K562 (cell line): ENCODE measurements at regions not wholly inside any gene's neighbourhood (a gene's known extent, or its start where the extent isn't known, plus 50 kb on each side); places are given as distances from the start of the nearest gene placed in this dataset.
"Not testable (repeated sequence)": the region's sequence is repeated elsewhere in the genome, so short reads cannot be mapped to it uniquely, and the experiment has no call there.

Experiments
- ATAC-seq: fragments of 200-7000 bp; cut with Tn5 transposase; 3 replicates; pipeline ENCODE4 v1.9.1; 2020; ENCODE audit warnings: moderate library complexity
- BruUV-seq: library from RNA; stranded (reverse); fragments of 400-500 nt; replicated peaks from 2 replicates; lab custom pipeline; 2021; lab: Mats Ljungman, UMichigan
- CTCF ChIA-PET: fragments of 300-600 bp; formaldehyde crosslinking; extraction: SDS; loops from one replicate; lab custom pipeline; 2021; ENCODE audit warnings: low intra/inter-chr PET ratio; lab: Yijun Ruan, JAX
- POLR2A ChIA-PET: fragments of 300-600, 350-650 bp; sonication (Branson Sonifier 250); formaldehyde crosslinking; extraction: SDS; loops from one replicate; lab custom pipeline; 2021; ENCODE audit warnings: antibody characterized with exemption, inconsistent platforms; lab: Yijun Ruan, JAX
- DNase-seq, 4 experiments: peaks; one replicate each; pipeline versions ENCODE4 v3.0.0 to v3.0.0-alpha.2; 2011 to 2018; ENCODE audit warnings: low spot score in 3 of 4, mixed read lengths in 3 of 4; ENCODE audit errors: extremely low read depth in 1 of 4
- FAIRE-seq: peaks from 2 replicates; lab custom pipeline; 2011; peaks lifted over from hg19 to GRCh38; lab: Jason Lieb, UNC
- H2AFZ ChIP-seq: 2 replicates; pipeline ENCODE4 v1.6.0; 2011; ENCODE audit warnings: low read depth, low read length, control low read depth, inconsistent platforms
- H3K27ac ChIP-seq: fragments of 200-600 bp; 3 replicates; pipeline ENCODE4 v1.8.0; 2011; ENCODE audit warnings: low read depth, mild to moderate bottlenecking, control low read depth, inconsistent platforms, low read length, moderate library complexity, mixed read lengths; ENCODE audit errors: extremely low read depth
- H3K27me3 ChIP-seq, 2 experiments: fragments of 300-600 bp in 1 of 2; 2 replicates in 1 of 2; 3 replicates in 1 of 2; pipeline versions ENCODE4 v1.6.0 to v1.8.0; 2011; ENCODE audit warnings: inconsistent platforms in 2 of 2, low read length in 2 of 2, mild to moderate bottlenecking in 1 of 2, mixed read lengths in 1 of 2, moderate library complexity in 1 of 2; ENCODE audit not compliant: control insufficient read depth in 2 of 2, insufficient read depth in 2 of 2
- H3K36me3 ChIP-seq: fragments of 300-600 bp; 3 replicates; pipeline ENCODE4 v1.8.0; 2011; ENCODE audit warnings: mild to moderate bottlenecking, low read length, inconsistent platforms; ENCODE audit not compliant: control insufficient read depth, insufficient read depth
- H3K4me1 ChIP-seq, 2 experiments: fragments of 200-600 bp in 1 of 2; replicated peaks in 1 of 2; 2 replicates in 1 of 2; 3 replicates in 1 of 2; pipeline versions ENCODE4 v1.5.1 to v1.8.0; 2011; ENCODE audit warnings: inconsistent platforms in 2 of 2, low read length in 2 of 2, mild to moderate bottlenecking in 1 of 2, mixed read lengths in 1 of 2, moderate library complexity in 1 of 2; ENCODE audit not compliant: control insufficient read depth in 2 of 2, insufficient read depth in 2 of 2
- H3K4me2 ChIP-seq: 2 replicates; pipeline ENCODE4 v1.6.1; 2011; ENCODE audit warnings: low read length, control low read depth, inconsistent platforms, mixed read lengths; ENCODE audit not compliant: insufficient read depth
- H3K4me3 ChIP-seq: fragments of 200-600 bp; sonication (generic), shearing (Covaris generic); 2 replicates; pipeline ENCODE4 v1.5.1; 2016; ENCODE audit warnings: control low read depth, inconsistent platforms
- H3K79me2 ChIP-seq: fragments of 200-600 bp; 3 replicates; pipeline ENCODE4 v1.8.0; 2011; ENCODE audit warnings: low read length, inconsistent platforms; ENCODE audit not compliant: control insufficient read depth, insufficient read depth
- H3K9ac ChIP-seq, 2 experiments: 2 replicates each; pipeline versions ENCODE4 v1.6.0 to v1.6.1; 2011; ENCODE audit warnings: low read depth in 2 of 2, low read length in 2 of 2, control low read depth in 1 of 2, inconsistent platforms in 1 of 2, mild to moderate bottlenecking in 1 of 2, mixed read lengths in 1 of 2; ENCODE audit not compliant: insufficient read depth in 1 of 2
- H3K9me1 ChIP-seq: one replicate; pipeline ENCODE4 v1.6.0; 2011; ENCODE audit warnings: inconsistent platforms, mild to moderate bottlenecking, low read length, moderate library complexity; ENCODE audit not compliant: control insufficient read depth, insufficient read depth
- H3K9me3 ChIP-seq: replicated peaks from 2 replicates; pipeline ENCODE4 v1.5.1; 2011; ENCODE audit warnings: low read depth, low read length, inconsistent platforms; ENCODE audit not compliant: control insufficient read depth, insufficient read depth
- H4K20me1 ChIP-seq: replicated peaks from 2 replicates; pipeline ENCODE4 v1.6.1; 2011; ENCODE audit warnings: low read length, inconsistent platforms, mixed read lengths; ENCODE audit not compliant: control insufficient read depth, insufficient read depth
- GATAD2A ChIP-seq: fragments of 450-650 bp; IDR thresholded peaks from 2 replicates; pipeline ENCODE4 v1.6.1; 2017
- ZNF197 ChIP-seq: fragments of 200-800 bp; sonication (Bioruptor generic); IDR thresholded peaks from 2 replicates; pipeline ENCODE4 v1.6.1; 2016; ENCODE audit warnings: low read depth, missing genetic modification characterization, missing compliant biosample characterization
- WGBS: fragments of 100-300 bp; shearing (Covaris generic); methylation state at CpG from one replicate; pipeline ENCODE4 v1.1.6; 2016; ENCODE audit warnings: low coverage, mixed read lengths; ENCODE audit not compliant: insufficient coverage; ENCODE audit errors: missing lambda C conversion rate; 5-methylcytosine and 5-hydroxymethylcytosine counted together
- in situ Hi-C: fragments of 300-500 bp; cut with MboI; formaldehyde crosslinking; loops from 4 replicates; pipeline ENCODE4 v1.15.0; 2018; ENCODE audit warnings: inconsistent platforms, mixed read lengths
- intact Hi-C: fragments of 100-400 bp; cut with micrococcal nuclease; formaldehyde crosslinking; loops from 2 replicates; pipeline ENCODE4 v1.14.2; 2022
- TF ChIP-seq, protein P1 (sequence below): fragments of 250-450 bp; sonication (Bioruptor Pico); IDR thresholded peaks from 2 replicates; pipeline ENCODE4 v1.5.1; 2021; ENCODE audit warnings: mild to moderate bottlenecking

DNA sequence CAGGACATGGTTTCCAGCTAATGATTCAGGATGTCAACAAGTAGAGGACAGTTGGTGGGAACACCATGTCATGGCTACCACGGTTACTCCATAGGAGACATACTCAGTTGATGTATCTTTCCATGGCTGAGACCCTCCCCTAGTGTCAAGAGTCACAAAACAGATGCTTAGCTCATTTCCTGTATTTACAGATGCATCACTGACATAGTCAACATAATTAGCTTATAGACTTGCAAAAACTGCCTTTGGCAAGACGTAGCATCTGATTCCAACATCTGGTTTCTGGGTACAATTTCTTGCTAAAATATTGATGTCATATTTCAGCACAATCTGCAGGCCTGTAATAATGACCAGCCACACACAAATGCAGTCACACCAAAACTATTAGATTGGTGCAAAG is 550.3 kb downstream of the FAM181B start:
- Histone ChIP-seq H3K27ac (no peak overlapping the region), H3K27me3 (no peaks in the 10 kb centered on the region), H2AFZ (no peak overlapping the region), H3K9me3 (no peaks in the 10 kb centered on the region), H3K9ac (no peak overlapping the region), H3K4me3 (no peak overlapping the region), H3K79me2 (no peaks in the 10 kb centered on the region), H3K9me1 (no peaks in the 10 kb centered on the region), H3K36me3 (no peaks in the 10 kb centered on the region), H3K4me1 (no peaks in the 10 kb centered on the region), H4K20me1 (no peaks in the 10 kb centered on the region), H3K4me2 (no peak overlapping the region)
- no peak for ATAC-seq
- no TSS peak for BruUV-seq
- DNase-seq: no peak
- no peak for FAIRE-seq
- in situ Hi-C loops: no loop called here
- CTCF ChIA-PET: no interaction called here
- intact Hi-C loops: no loop called here
- 0% methylated on average over 2 of the region's 2 CpGs for WGBS
- POLR2A ChIA-PET: no interaction called here
- TF ChIP-seq ZNF197 (CRISPR knock-in tag): no peak
- TF ChIP-seq, protein P1, sequence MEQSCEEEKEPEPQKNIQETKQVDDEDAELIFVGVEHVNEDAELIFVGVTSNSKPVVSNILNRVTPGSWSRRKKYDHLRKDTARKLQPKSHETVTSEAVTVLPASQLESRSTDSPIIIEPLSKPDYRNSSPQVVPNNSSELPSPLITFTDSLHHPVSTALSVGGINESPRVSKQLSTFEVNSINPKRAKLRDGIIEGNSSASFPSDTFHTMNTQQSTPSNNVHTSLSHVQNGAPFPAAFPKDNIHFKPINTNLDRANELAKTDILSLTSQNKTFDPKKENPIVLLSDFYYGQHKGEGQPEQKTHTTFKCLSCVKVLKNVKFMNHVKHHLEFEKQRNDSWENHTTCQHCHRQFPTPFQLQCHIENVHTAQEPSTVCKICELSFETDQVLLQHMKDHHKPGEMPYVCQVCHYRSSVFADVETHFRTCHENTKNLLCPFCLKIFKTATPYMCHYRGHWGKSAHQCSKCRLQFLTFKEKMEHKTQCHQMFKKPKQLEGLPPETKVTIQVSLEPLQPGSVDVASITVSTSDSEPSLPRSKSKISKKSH (CRISPR knock-in tag): no peak
- no peak for TF ChIP-seq GATAD2A

- FAIRE-seq, BruUV-seq, H3K9ac ChIP-seq, H3K9me1 ChIP-seq, intact Hi-C loops, H4K20me1 ChIP-seq, H3K79me2 ChIP-seq, H3K9me3 ChIP-seq, CTCF ChIA-PET, ATAC-seq, H3K27ac ChIP-seq, DNase-seq, H3K36me3 ChIP-seq, H3K4me1 ChIP-seq, POLR2A ChIA-PET, H3K4me2 ChIP-seq, in situ Hi-C loops, H3K27me3 ChIP-seq, H3K4me3 ChIP-seq, H2AFZ ChIP-seq: not testable (repeated sequence)
- 0% methylated on average over 1 of the region's 2 CpGs for WGBS
Observed at GRCh38 chr11:82182697-82183096, 551.0 kb downstream of the FAM181B start.

DNA sequence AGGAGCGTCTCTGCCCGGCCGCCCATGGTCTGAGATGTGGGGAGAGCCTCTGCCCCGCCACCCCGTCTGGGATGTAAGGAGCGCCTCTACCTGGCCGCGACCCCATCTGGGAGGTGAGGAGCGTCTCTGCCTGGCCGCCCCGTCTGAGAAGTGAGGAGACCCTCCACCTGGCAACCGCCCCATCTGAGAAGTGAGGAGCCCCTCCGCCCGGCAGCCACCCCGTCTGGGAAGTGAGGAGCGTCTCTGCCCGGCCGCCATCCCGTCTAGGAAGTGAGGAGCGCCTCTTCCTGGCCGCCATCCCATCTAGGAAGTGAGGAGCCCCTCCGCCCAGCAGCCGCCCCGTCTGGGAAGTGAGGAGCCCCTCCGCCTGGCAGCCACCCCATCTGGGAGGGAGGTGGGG is 551.9 kb downstream of the FAM181B start:
- H3K4me3 ChIP-seq, in situ Hi-C loops, H3K4me1 ChIP-seq, BruUV-seq, H3K9me3 ChIP-seq, POLR2A ChIA-PET, H3K4me2 ChIP-seq, CTCF ChIA-PET, H3K79me2 ChIP-seq, H3K36me3 ChIP-seq, DNase-seq, FAIRE-seq, H2AFZ ChIP-seq, H3K27me3 ChIP-seq, H4K20me1 ChIP-seq, ATAC-seq, H3K9ac ChIP-seq, H3K27ac ChIP-seq, H3K9me1 ChIP-seq, intact Hi-C loops: not testable (repeated sequence)
- WGBS: 0% methylated on average over 3 of the region's 25 CpGs
